Muscle of back (tissue), 3 donors: ENCODE measurements at regions not wholly inside any gene's neighbourhood (a gene's known extent, or its start where the extent isn't known, plus 50 kb on each side); places are given as distances from the start of the nearest gene placed in this dataset.
A peak's percentile ranks its signal among the peaks of the same experiment; 100 is the strongest.
"Not testable (repeated sequence)": the region's sequence is repeated elsewhere in the genome, so short reads cannot be mapped to it uniquely, and the experiment has no call there.

Experiments
- DNase-seq, 3 donors: peaks; one replicate each; pipeline versions ENCODE4 v3.0.0 to v3.0.0-alpha.2; 2013

DNA sequence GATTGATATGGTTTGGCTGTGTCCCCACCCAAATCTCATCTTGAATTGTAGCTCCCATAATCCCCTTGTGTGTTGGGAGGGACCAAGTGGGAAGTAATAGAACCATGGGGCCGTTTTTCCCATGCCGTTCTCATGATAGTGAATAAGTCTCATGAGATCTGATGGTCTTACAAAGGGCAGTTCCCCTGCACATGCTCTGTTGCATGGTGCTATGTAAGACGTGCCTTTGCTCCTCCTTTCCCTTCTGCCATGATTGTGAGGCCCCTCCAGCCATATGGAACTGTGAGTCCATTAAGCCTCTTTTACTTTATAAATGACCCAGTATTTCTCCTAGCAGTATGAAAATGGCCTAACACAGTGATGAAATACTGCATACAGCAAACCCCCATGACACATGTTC is 84.8 kb upstream of the SELENOP start:
- no peak for DNase-seq

DNA sequence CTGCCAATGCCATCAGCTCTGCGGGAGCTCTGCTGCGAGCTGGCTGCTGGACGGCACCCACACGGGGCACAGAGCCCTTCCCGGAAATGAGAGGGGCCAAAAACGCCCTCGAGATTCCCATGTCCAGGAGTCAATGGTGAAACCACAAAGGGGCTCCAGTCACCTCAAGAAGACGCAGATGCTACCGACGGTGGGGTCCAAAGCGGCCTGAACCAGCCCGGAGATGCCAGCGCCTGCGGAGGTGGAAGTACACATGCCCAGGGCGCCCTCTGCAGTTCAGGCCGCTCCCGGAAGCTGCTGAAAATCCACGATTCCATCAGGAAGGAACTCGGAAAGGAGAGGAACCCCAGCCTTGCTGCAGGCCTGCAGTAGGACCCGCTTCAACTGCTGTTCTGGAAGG is 82.4 kb upstream of the SELENOP start:
- no peak for DNase-seq

DNA sequence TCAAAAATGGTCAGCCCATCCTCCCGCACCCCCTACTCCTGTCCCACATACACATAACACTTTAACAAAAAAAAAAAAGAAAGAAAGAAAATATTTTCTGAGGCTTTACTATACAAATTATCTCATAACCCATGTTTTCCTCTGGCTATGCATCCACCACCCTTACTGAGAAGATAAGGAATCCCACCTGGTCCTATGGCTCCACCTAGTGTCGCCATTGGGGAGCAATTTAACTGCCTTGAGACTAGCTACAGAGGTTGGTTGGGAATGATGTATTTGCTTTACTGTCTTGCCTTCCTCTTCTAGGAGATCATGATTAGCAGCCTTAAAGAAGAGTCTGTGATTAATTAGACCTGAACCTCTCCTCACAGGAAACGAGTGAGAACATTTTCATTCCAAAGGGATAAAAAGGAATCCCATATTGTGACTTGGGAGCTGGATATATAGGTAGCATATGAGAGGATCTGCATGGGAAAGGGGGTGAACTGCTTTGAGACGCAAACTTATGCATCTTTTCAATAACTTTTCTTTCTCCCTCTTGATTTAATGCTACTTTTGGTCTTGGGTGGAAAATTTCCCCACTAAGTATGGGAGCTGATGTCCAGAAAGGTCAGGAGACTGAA is 77.7 kb upstream of the SELENOP start:
- peak; percentile 69 to 84 (median 73) for DNase-seq

DNA sequence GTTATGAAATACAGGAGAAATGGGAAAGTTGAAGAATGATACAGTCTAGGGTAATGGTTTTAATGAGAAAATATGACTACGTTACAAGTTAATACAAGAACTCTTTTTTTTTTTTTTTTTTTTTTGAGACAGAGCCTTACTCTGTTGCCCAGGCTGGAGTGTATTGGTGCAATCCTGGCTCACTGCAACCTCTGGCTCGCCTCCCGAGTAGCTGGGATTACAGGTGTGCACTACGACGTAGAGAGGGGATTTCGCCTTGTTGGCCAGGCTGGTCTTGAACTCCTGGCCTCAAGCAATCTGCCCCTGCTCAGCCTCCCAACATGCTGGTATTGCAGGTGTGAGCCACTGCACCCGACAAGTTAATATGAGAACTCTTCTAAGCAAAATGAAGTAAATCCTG is 77.1 kb upstream of the SELENOP start:
- no peak for DNase-seq

DNA sequence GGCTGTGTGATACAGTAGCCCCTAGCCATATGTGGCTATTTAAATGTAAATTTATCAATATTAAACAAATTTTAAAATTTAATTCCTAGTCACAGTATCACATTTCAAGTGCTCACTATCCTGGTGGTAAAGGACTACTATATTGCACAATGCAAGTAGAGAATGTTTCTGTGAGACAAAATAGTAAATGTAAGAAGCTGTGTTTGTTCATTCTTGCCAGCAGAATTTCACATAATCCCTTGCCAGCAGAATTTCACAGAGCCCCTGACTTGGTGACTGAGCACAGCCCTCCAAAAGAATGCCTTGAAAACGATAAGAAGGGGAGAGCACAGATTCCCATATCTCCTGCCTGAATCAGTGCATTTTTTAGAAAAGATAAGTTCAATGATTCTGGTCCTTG is 75.9 kb upstream of the SELENOP start:
- DNase-seq = no peak

DNA sequence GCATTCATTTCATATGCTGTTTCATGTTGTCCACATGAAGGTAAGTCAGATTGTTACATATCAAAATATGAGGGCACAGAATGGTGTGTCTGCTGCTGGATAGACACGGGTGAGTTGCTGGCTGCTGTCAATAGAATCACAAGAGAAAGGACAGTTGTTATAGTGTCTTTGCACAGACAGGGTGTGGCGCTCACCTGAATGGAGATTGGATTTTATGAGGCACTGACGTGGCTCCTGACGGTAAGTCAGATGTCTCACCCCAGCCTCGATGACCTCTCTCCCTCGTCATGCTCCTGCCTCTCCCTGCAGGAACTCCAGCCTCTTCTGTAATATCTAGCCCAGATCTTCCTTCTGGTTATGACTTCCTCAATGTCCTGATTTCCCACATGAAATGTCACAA is 75.4 kb upstream of the SELENOP start:
- DNase-seq = no peak

DNA sequence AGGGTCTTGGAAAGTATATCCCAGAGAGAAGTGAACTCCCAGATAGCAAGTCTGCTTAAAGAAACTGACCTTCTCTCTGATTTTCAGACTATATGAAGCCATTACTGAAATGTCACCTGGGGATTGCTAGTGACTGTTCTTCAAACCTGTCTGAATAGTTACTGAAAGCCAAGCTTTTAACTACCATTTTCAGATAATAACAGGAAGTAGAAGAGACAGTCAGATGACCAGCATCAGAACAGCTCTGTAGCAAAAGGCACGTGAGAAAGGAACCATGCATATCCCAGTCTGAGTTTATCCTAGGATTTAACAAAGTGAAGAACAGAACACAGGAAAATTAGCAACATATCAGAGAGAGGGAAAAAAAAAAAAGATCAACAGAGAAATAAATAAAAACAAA is 74.9 kb upstream of the SELENOP start:
- DNase-seq = no peak

DNA sequence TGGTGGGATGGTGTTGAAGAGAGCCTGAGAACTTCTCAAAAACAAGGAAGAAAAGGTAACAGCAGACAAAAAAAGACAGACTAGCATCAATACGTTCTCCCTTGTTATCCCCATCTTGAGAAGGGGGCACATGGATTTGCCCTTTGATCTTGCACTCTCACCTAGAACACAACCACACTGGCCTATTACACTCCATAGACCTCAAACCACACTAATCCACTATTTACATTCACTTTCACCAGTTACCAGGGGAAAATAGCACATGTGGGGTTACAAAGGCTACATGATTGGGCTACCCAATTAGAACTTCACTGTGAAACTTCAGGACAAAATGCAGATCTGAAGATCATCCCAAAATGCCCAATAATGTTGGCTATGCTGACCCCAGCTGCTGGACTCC is 72.6 kb upstream of the SELENOP start:
- DNase-seq = no peak

DNA sequence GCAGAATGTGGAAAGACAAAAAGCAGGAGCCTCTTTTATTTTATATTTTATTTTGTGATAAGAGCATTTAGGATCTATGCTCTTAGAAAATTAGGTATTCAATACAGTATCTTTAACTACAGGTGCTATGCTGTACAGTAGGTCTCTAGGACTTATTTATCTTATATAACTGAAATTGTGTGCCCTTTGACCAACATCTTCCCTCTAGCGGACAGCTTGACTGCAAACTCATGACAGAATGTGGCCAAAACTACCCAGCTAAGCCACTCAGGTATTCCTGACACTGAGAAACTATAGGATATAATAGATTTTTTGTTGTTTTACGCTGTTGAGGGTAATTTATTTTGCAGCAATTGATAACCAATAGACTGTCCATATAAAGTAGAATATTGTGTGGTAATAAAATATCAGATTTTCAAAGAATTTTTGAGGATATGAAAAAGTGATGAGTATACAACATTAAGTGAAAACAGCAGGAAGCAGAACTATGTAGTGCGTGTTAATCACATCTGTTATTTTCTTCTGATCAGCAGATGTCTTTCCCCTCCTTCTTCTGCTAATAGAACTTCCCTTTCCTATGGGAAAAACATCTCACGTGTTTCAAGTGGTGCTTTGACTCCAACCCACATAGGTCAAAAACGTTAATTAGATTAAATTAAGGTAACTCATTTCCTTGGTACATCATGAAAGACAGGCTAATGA is 69.9 kb upstream of the SELENOP start:
- DNase-seq = peak in 1 of 3 donors; percentile 22

DNA sequence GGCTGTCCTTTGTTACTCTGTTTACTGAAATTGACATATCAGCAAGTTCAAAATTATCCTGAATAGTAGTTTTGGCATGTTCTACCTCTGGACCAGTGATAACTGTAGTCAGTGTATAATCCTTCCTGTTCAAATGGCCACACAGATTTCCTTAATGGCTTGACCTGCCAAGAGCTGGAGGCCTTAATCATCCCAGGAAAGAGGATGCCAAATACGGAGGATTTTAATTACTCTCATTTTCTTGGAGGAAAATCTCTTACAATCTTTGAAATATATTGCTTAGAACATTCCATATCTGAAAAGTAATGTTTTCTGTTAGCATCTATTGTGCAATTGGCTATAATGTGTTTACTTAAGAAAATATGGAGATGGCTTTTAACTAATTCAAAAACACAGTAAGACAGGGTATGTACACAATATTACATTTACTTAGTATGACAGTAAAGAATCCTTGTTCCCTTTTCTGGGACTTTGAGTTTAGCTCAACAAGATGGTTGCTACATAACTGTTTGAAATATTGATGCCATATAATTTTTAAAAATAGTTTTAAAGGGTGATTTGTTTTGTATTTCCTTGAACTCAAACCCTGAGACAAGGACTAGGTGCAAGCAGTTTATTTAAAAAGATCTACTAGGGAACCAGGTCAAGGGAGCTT is 68.9 kb upstream of the SELENOP start:
- no peak for DNase-seq

DNA sequence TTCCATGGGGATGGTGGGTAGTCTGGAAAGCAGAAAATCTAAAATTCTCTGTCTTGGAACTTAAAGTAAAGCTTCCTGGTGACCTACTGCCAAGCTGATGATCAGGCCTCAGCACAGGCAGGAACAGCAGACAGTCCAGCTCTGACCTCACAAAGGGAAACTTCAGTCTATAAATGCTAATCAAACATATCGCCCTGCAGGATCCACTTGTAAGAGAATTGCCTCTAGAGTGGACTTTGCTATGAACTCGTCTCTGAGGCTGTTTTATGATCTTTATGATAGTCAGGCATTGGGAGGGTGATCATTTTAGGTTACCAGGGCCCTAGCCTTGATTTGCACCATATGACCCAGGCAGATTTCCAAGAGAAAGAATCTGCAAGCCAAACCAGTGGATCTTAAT is 67.6 kb upstream of the SELENOP start:
- DNase-seq = no peak

DNA sequence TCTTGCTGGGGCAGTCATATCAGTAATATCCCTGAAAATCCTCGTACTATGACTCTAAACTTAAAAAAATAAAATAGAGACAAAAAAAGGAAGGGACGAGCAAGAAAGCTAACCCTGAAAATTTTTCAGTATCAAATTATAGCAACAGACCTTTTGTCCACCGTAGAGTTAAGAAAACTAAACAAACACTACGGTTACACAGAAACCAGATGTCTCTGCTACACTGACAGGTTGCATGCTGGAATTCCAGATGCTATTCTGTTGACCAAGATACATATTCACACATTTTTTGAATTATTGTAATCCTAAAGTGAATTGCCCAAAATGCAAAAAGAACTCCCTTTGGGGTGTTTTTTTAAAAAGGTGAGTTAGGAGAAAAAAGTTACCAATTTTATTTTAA is 66.9 kb upstream of the SELENOP start:
- no peak for DNase-seq

DNA sequence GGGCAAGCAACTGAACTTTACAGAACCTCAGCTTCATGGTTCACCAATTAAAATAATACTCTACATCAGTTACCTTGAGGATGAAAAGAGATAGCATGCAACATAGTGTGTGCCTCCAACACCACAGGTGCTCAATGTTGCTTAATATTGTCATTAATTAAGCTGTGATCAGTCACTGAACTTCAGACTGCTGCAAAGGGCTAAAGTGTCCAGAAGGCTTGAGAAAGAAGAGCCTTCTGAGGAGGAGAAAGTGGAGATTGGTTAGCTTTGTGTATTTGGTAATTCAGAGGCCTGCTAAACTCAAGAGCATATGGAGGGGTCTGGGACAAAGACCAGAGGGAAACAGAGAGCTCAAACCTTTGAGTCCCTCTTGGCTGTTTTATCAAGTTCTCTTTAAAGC is 66.3 kb upstream of the SELENOP start:
- no peak for DNase-seq

DNA sequence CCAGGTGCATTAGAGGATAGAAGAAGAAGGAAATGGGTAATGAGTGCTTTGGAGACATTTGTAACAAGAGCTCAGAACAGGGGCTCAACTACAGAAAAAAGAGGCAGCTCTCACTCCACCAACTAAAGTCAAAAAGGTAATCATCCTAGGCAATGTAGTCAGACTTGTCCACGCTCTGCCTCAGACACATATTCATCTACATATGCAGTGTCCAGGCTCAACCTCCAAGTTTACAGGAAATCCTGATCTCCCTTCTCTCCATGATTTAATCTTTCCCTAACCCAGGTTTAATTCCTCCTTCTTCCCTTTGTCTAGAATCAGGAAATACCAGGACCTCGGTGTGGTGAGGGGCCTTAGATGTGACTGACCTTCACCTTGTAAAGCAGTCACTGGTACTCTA is 65.7 kb upstream of the SELENOP start:
- DNase-seq = no peak

DNA sequence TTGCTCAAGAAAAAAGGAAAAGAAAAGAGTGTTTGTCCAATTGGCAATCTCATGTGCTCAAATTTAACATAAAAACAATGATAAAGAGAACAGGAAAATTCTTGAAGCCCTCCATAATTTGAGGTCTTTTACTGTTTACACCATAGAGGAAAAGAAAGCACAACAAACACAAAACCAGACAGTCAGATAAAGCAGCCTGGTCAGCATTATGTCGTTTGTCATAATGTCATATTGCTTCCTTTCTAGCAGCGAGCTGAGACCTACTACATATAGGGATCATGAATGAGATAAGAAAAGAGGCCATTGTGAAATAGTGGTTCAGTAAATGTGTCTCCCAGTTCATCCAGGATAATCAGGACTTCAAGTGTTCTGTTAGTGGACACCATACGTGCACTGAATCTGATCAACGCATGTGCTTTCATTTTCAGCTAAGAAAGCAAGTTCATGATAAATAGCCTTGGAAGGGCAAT is 64.7 kb upstream of the SELENOP start:
- peak in 1 of 3 donors; percentile 24 for DNase-seq

DNA sequence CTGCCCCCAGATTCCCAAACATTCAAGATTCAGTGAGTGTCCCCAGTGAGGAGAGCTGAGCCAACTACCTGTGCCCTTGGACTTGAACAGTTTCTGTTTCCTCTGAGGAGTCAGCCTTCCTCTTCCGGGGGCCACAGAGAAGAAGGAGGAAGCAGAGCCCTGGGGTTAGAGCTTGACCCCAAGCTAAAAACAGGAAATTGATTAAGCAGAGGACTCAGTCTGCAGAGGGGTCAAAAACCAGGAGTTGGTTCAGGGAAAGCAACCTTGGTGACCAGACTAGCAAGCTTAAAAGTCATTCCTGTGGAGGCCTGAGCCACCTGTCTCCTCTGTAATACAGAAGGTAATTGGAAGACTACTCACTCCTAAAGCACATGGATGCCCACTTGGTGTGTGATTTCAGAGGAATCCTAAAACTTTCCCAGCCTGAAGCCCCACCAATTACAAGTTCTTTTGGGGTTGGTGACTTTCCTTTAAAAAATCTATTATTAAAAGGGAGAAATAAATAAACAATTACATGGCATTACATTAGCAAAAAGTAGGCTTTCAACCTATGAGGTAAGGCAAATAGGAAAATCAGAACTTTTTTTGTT is 64.2 kb upstream of the SELENOP start:
- DNase-seq = no peak

DNA sequence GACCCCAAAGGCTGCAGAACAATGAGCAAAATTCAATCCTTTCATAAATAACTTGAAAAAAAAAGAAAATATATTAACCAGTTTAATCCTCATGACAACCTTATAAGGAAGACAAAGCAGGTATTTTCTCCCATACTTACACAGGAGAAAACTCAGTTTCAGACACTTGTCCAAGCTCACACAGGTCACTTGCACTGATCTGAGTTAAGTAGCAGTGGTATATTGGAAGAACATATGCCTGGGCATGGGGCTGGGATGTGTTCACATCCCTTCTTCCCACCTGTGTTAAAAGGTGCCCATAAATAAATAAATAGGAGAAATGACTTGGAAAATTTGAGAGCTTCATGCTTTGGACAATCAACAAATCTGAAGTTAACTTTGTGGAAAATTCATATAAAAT is 63.5 kb upstream of the SELENOP start:
- no peak for DNase-seq

DNA sequence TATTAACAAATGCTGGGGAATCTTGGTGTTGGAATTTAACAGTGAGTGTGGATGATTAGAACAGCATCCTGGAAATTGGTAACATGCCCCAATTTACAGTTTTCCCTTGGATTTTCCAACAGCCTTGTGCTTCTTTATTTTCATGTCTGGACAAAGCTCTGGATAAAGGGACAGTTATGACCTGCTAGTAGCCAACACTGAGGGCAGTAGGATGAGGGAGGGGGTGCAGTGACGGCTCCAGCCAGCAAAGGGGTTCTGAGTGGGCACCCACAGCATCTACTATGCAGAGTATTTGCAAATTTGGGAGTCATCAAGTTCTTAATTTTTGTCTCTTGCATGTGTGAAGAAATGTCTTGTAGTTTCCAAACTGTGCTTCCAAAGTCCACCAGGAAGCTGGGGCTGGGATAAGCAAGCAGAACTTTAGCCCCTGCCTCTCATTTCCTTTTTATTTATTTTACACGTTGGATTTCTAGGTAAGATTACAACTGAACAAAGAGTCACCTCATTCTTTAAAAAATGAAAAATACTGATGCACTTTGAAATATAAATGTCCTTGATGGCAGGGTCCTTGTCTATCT is 63.0 kb upstream of the SELENOP start:
- no peak for DNase-seq

DNA sequence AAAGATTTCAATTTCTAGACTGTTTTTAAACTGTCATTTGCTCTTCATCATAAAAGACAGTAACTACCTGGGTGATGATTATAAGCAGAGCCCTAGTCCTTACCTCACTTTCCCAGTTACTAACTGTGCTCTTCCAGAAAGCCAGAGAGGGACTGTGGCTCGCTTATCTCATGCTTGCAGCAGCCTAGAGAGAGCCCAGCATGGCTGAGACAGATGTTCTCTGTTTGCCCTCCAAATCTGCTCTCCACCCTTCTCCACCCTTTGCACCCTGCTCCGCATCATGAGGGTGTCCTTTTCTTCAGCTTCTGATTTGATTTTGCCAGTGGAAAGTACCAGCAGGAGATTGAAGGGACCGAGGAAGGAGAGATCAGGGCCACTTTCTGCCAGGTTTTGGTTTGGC is 61.2 kb upstream of the SELENOP start:
- no peak for DNase-seq

DNA sequence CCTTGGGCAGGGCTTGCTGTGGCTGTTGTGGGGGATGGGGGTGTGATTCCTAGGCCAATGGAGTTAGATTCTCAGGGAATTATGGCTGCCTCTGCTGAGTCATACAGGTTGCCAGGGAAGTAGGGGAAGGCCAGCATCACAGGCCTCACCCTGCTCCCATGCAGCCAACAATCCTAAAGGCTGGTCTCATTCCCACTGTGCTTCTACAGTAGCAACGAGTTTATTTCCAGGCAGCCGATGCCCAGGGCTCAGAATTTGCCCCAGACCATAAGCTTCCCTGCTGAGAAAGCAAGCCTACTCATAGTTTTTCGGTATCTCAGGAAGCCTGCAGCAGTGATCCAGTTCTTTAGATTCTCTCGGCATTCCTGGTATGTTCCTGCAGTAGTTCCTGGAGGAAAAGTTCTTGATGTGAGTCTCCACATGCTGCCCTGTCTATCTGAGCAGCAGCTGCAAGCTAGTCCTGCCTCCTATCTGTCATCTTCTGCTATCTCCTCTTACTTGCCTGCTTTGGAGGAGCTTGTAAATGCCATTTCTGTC is 59.3 kb upstream of the SELENOP start:
- DNase-seq = no peak

DNA sequence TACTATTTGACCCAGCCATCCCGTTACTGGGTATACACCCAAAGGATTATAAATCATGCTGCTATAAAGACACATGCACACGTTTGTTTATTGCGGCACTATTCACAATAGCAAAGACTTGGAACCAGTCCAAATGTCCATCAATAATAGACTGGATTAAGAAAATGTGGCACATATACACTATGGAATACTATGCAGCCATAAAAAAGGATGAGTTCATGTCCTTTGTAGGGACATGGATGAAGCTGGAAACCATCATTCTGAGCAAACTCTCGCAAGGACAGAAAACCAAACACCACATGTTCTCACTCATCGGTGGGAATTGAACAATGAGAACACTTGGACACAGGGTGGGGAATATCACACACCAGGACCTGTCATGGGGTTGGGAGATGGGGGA is 56.7 kb upstream of the SELENOP start:
- not testable (repeated sequence) for DNase-seq

DNA sequence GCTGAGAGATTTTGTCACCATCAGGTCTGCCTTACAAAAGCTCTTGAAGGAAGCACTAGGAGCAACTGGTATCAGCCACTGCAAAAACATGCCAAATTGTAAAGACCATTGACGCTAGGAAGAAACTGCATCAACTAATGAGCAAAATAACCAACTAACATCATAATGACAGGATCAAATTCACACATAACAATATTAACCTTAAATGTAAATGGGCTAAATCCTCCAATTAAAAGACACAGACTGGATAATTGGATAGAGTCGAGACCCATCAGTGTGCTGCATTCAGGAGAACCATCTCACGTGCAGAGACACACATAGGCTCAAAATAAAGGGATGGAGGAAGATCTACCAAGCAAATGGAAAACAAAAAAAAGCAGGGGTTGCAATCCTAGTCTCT is 53.1 kb upstream of the SELENOP start:
- not testable (repeated sequence) for DNase-seq
